ENCODE measurements at regions not wholly inside any gene's neighbourhood (a gene's known extent, or its start where the extent isn't known, plus 50 kb on each side); places are given as distances from the start of the nearest gene placed in this dataset.

DNA sequence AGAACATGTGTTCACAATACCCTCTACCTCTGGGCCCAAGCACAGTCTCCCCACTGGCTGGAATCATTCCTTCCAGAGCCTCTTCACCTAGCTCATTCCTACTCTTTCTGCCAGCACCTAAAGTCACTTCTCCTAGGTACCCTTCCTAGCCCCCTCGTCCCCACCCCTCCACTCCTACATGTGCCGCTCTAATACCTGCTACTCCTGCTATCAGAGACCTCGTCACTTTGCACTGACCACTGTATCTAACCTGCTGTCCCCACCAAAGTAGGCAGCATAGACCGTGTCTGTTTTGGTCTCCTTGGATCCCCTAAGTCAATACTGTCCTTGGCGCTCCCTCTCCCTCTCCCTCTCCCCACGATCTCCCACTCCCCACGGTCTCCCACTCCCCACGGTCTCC lies 53.2 kb upstream of the PKDCC start:
- Histone ChIP-seq H3K4me3 (ENCODE audit: low read length) (no peak overlapping the region), H3K27ac (ENCODE audit: low read length) (no peak overlapping the region), H4K20me1 (ENCODE audit: insufficient read depth, low read length) (no peaks in the 10 kb centered on the region), H3K36me3 (replicated peaks; ENCODE audit: low read depth, low read length) (no peaks in the 10 kb centered on the region), H2AFZ (ENCODE audit: low read depth, low read length) (no peak overlapping the region), H3K4me2 (ENCODE audit: low read length) (no peak overlapping the region), H3K79me2 (ENCODE audit: low read length) (no peaks in the 10 kb centered on the region), H3K9me3 (ENCODE audit: insufficient read depth, low read length) (no peaks in the 10 kb centered on the region), H3K9ac (ENCODE audit: low read length) (no peak overlapping the region), H3K27me3 (ENCODE audit: low read depth, low read length) (peaks cover 22% of the 10 kb centered on the region), H3K4me1 (ENCODE audit: low read length) (no peaks in the 10 kb centered on the region)
- TF ChIP-seq, protein P1, sequence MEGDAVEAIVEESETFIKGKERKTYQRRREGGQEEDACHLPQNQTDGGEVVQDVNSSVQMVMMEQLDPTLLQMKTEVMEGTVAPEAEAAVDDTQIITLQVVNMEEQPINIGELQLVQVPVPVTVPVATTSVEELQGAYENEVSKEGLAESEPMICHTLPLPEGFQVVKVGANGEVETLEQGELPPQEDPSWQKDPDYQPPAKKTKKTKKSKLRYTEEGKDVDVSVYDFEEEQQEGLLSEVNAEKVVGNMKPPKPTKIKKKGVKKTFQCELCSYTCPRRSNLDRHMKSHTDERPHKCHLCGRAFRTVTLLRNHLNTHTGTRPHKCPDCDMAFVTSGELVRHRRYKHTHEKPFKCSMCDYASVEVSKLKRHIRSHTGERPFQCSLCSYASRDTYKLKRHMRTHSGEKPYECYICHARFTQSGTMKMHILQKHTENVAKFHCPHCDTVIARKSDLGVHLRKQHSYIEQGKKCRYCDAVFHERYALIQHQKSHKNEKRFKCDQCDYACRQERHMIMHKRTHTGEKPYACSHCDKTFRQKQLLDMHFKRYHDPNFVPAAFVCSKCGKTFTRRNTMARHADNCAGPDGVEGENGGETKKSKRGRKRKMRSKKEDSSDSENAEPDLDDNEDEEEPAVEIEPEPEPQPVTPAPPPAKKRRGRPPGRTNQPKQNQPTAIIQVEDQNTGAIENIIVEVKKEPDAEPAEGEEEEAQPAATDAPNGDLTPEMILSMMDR (IDR thresholded peaks at IDR 0.05; ENCODE audit: low read depth, low read length), result no peak
- TF ChIP-seq EZH2phosphoT487 (IDR thresholded peaks at IDR 0.05; ENCODE audit: low read depth), result no peak

DNA sequence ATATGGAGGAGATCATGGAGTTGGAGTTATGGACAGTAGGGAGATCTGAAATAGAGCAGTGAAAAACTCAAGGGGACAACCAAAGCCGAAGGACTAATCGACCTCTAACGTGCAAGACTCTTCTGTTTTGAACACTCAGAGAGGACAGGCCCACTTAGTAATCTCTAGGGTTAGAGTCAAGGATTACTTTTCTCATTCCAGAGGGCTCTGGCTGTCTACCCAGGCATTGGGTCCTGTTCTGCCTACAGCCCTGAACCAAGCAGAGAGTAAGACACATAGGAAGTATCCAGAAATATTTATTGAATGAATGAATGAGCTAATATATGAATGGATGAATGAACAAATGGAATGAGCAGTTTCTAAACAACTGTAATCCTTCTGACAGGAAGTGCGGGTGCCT lies 50.3 kb upstream of the PKDCC start:
- no peaks in the 10 kb centered on the region for H3K36me3 ChIP-seq (replicated peaks; ENCODE audit: low read depth, low read length)
- H3K4me3 ChIP-seq (ENCODE audit: low read length), result no peak overlapping the region
- H3K4me1 ChIP-seq (ENCODE audit: low read length), result no peaks in the 10 kb centered on the region
- H3K9ac ChIP-seq (ENCODE audit: low read length), result no peak overlapping the region
- H3K4me2 ChIP-seq (ENCODE audit: low read length), result no peak overlapping the region
- H3K27me3 ChIP-seq (ENCODE audit: low read depth, low read length), result peaks cover 14% of the 10 kb centered on the region; the same call in 1 of the 2 replicates
- no peaks in the 10 kb centered on the region for H3K9me3 ChIP-seq (ENCODE audit: insufficient read depth, low read length)
- TF ChIP-seq EZH2phosphoT487 (IDR thresholded peaks at IDR 0.05; ENCODE audit: low read depth), result no peak
- TF ChIP-seq, protein P1 (IDR thresholded peaks at IDR 0.05; ENCODE audit: low read depth, low read length), result no peak
- H4K20me1 ChIP-seq (ENCODE audit: insufficient read depth, low read length), result no peaks in the 10 kb centered on the region
- no peak overlapping the region for H3K27ac ChIP-seq (ENCODE audit: low read length)
- H3K79me2 ChIP-seq (ENCODE audit: low read length), result no peaks in the 10 kb centered on the region
- no peak overlapping the region for H2AFZ ChIP-seq (ENCODE audit: low read depth, low read length)
